Activated naive CD4-positive, alpha-beta T cell treated with anti-CD3 and anti-CD28 coated beads, Interleukin-2, amount 50 U/mL, for 72 hours (primary cell): ENCODE measurements at regions not wholly inside any gene's neighbourhood (a gene's known extent, or its start where the extent isn't known, plus 50 kb on each side); places are given as distances from the start of the nearest gene placed in this dataset.

Experiments used
- ATAC-seq, 2 donors: fragments of 150-1000 bp; cut with Tn5 transposase; 2 replicates each; pipeline ENCODE4 v1.10.0; 2021; ENCODE audit warnings: mild to moderate bottlenecking in 2 of 2, moderate library complexity in 2 of 2
- DNase-seq, 2 donors: peaks; one replicate each; pipeline ENCODE4 v3.0.0; 2021 to 2022; ENCODE audit warnings: low spot score in 2 of 2
- H3K27ac Mint-ChIP-seq, 2 donors: one replicate each; pipeline ENCODE4 v1.8.0; 2022; ENCODE audit warnings: mild to moderate bottlenecking in 2 of 2, mixed read lengths in 2 of 2
- H3K36me3 Mint-ChIP-seq, 2 donors: one replicate each; pipeline ENCODE4 v1.8.0; 2022; ENCODE audit warnings: mixed read lengths in 2 of 2
- H3K9me3 Mint-ChIP-seq, 2 donors: one replicate each; pipeline ENCODE4 v1.8.0; 2022; ENCODE audit warnings: mixed read lengths in 2 of 2

- Mint-ChIP-seq H3K27ac (peak overlapping the region in 1 of 2 donors; percentile 6), H3K9me3 (no peaks in the 10 kb centered on the region), H3K36me3 (no peaks in the 10 kb centered on the region)
- peak in 1 of 2 donors; percentile 91 for ATAC-seq
- DNase-seq: no peak
These were observed 54.8 kb downstream of the NOG start for GRCh38 chr17:56648321-56648720.

GRCh38 chr17:56648806-56649205 is 55.3 kb downstream of the NOG start:
- Mint-ChIP-seq H3K9me3 (no peaks in the 10 kb centered on the region), H3K27ac (peak overlapping the region in 1 of 2 donors; percentile 5), H3K36me3 (no peaks in the 10 kb centered on the region)
- DNase-seq: no peak
- no peak for ATAC-seq

GRCh38 chr17:56652628-56653027 is 59.1 kb downstream of the NOG start:
- no peak overlapping the region for H3K27ac Mint-ChIP-seq
- ATAC-seq (no peak), DNase-seq (no peak)
- H3K36me3 Mint-ChIP-seq: no peaks in the 10 kb centered on the region
- no peaks in the 10 kb centered on the region for H3K9me3 Mint-ChIP-seq

GRCh38 chr17:56653877-56654276 is 60.4 kb downstream of the NOG start:
- no peaks in the 10 kb centered on the region for H3K9me3 Mint-ChIP-seq
- H3K36me3 Mint-ChIP-seq: no peaks in the 10 kb centered on the region

GRCh38 chr17:56656701-56657327 is 63.3 kb downstream of the NOG start:
- no peak for ATAC-seq
- no peaks in the 10 kb centered on the region for H3K9me3 Mint-ChIP-seq
- no peaks in the 10 kb centered on the region for H3K36me3 Mint-ChIP-seq
- H3K27ac Mint-ChIP-seq: no peak overlapping the region
- DNase-seq: no peak

More at GRCh38 chr17:56653877-56654276, 60.4 kb downstream of the NOG start:
- peak overlapping the region in 1 of 2 donors; percentile 48 for H3K27ac Mint-ChIP-seq
- ATAC-seq: peak; percentile 99
- DNase-seq: peak; percentile 57 to 64

GRCh38 chr17:56658648-56659047 is 65.1 kb downstream of the NOG start:
- DNase-seq (no peak), ATAC-seq (peak in 1 of 2 donors; percentile 33)
- Mint-ChIP-seq H3K27ac (no peak overlapping the region), H3K9me3 (no peaks in the 10 kb centered on the region), H3K36me3 (no peaks in the 10 kb centered on the region)

- no peak for DNase-seq
- no peaks in the 10 kb centered on the region for H3K36me3 Mint-ChIP-seq
- no peak overlapping the region for H3K27ac Mint-ChIP-seq
- ATAC-seq: no peak
- H3K9me3 Mint-ChIP-seq: no peaks in the 10 kb centered on the region
These were observed 66.1 kb downstream of the NOG start for GRCh38 chr17:56659622-56660021.

- no peak for DNase-seq
- no peaks in the 10 kb centered on the region for H3K36me3 Mint-ChIP-seq
- no peak for ATAC-seq
- peak overlapping the region in 1 of 2 donors; percentile 10 for H3K27ac Mint-ChIP-seq
- no peaks in the 10 kb centered on the region for H3K9me3 Mint-ChIP-seq
These were observed 68.4 kb downstream of the NOG start for GRCh38 chr17:56661906-56662305.

- no peaks in the 10 kb centered on the region for H3K9me3 Mint-ChIP-seq
- DNase-seq (no peak), ATAC-seq (no peak)
- H3K36me3 Mint-ChIP-seq: no peaks in the 10 kb centered on the region
- no peak overlapping the region for H3K27ac Mint-ChIP-seq
These were observed 72.4 kb downstream of the NOG start for GRCh38 chr17:56665864-56666263.

- H3K9me3 Mint-ChIP-seq: no peaks in the 10 kb centered on the region
- ATAC-seq (no peak), DNase-seq (no peak)
- no peaks in the 10 kb centered on the region for H3K36me3 Mint-ChIP-seq
- no peak overlapping the region for H3K27ac Mint-ChIP-seq
These were observed 74.5 kb downstream of the NOG start for GRCh38 chr17:56667925-56668458.

- ATAC-seq: no peak
- Mint-ChIP-seq H3K9me3 (no peaks in the 10 kb centered on the region), H3K27ac (no peak overlapping the region), H3K36me3 (no peaks in the 10 kb centered on the region)
- DNase-seq: no peak
These were observed 78.7 kb downstream of the NOG start for GRCh38 chr17:56672195-56672594.

GRCh38 chr17:56674401-56674925 is 81.0 kb downstream of the NOG start:
- no peaks in the 10 kb centered on the region for H3K9me3 Mint-ChIP-seq
- peak; percentile 33 for ATAC-seq
- no peaks in the 10 kb centered on the region for H3K36me3 Mint-ChIP-seq
- DNase-seq: no peak
- no peak overlapping the region for H3K27ac Mint-ChIP-seq

- Mint-ChIP-seq H3K9me3 (no peaks in the 10 kb centered on the region), H3K36me3 (no peaks in the 10 kb centered on the region), H3K27ac (no peak overlapping the region)
- DNase-seq: no peak
- ATAC-seq: peak; percentile 24 to 65
These were observed 82.6 kb downstream of the NOG start for GRCh38 chr17:56675876-56676660.

- no peaks in the 10 kb centered on the region for H3K9me3 Mint-ChIP-seq
These were observed 83.3 kb downstream of the NOG start for GRCh38 chr17:56676810-56677209.

GRCh38 chr17:56678249-56679114 is 85.0 kb downstream of the NOG start:
- ATAC-seq (no peak), DNase-seq (no peak)
- Mint-ChIP-seq H3K36me3 (no peaks in the 10 kb centered on the region), H3K9me3 (no peaks in the 10 kb centered on the region), H3K27ac (no peak overlapping the region)

More at GRCh38 chr17:56676810-56677209, 83.3 kb downstream of the NOG start:
- Mint-ChIP-seq H3K36me3 (no peaks in the 10 kb centered on the region), H3K27ac (no peak overlapping the region)
- peak in 1 of 2 donors; percentile 23 for ATAC-seq
- DNase-seq: no peak

GRCh38 chr17:56679115-56679776 is 85.7 kb downstream of the NOG start:
- no peak overlapping the region for H3K27ac Mint-ChIP-seq
- ATAC-seq: no peak
- DNase-seq: peak in 1 of 2 donors; percentile 14
- H3K9me3 Mint-ChIP-seq: no peaks in the 10 kb centered on the region
- no peaks in the 10 kb centered on the region for H3K36me3 Mint-ChIP-seq
